PC-9 (cell line): ENCODE measurements at regions not wholly inside any gene's neighbourhood (a gene's known extent, or its start where the extent isn't known, plus 50 kb on each side); places are given as distances from the start of the nearest gene placed in this dataset.

Experiments used
- BruUV-seq: library from RNA; stranded (reverse); fragments of 400-500 nt; replicated peaks from 2 replicates; lab custom pipeline; 2021; lab: Mats Ljungman, UMichigan
- CTCF ChIA-PET: fragments of 300-600 bp; sonication (Branson Sonifier 250); formaldehyde crosslinking; loops from one replicate; lab custom pipeline; 2022; ENCODE audit warnings: antibody characterized with exemption; lab: Charles Lee
- POLR2A ChIA-PET: fragments of 300-600 bp; sonication (Branson Sonifier 250); formaldehyde crosslinking; loops from one replicate; lab custom pipeline; 2022; ENCODE audit warnings: antibody characterized with exemption; ENCODE audit not compliant: unreplicated experiment; lab: Charles Lee
- DNase-seq, 2 experiments: peaks; one replicate each; pipeline versions ENCODE4 v3.0.0 to v3.0.0-alpha.2; 2015 to 2022; ENCODE audit warnings: mixed read lengths in 1 of 2
- H2AFZ ChIP-seq: fragments of 200-600 bp; sonication (generic); 2 replicates; pipeline ENCODE4 v1.8.1; 2017; ENCODE audit warnings: antibody characterized with exemption
- H3F3A ChIP-seq: fragments of 200-600 bp; sonication (generic); 2 replicates; pipeline ENCODE4 v1.8.1; 2017; ENCODE audit warnings: antibody characterized with exemption, mild to moderate bottlenecking, low read depth; ENCODE audit not compliant: insufficient read depth
- H3K27ac ChIP-seq: fragments of 200-600 bp; sonication (generic); 2 replicates; pipeline ENCODE4 v1.6.1; 2016; ENCODE audit warnings: mixed run types
- H3K27me3 ChIP-seq: fragments of 200-600 bp; sonication (generic); 2 replicates; pipeline ENCODE4 v1.6.1; 2016; ENCODE audit warnings: low read depth, mixed run types; ENCODE audit not compliant: insufficient read depth
- H3K36me3 ChIP-seq: fragments of 200-600 bp; sonication (generic); 2 replicates; pipeline ENCODE4 v1.6.1; 2016; ENCODE audit warnings: low read depth, mixed run types
- H3K4me1 ChIP-seq: fragments of 200-600 bp; sonication (generic); replicated peaks from 2 replicates; pipeline ENCODE4 v1.6.1; 2016; ENCODE audit warnings: mixed run types; ENCODE audit not compliant: insufficient read depth
- H3K4me2 ChIP-seq: fragments of 200-600 bp; sonication (generic); 2 replicates; pipeline ENCODE4 v1.6.1; 2017; ENCODE audit warnings: mixed run types
- H3K4me3 ChIP-seq: fragments of 200-600 bp; sonication (generic); 2 replicates; pipeline ENCODE4 v1.6.1; 2016; ENCODE audit warnings: mixed run types
- H3K79me2 ChIP-seq: fragments of 200-600 bp; sonication (generic); 2 replicates; pipeline ENCODE4 v1.6.1; 2017; ENCODE audit warnings: low read depth, mixed run types
- H3K9me2 ChIP-seq: fragments of 200-600 bp; sonication (generic); 2 replicates; pipeline ENCODE4 v1.8.1; 2017; ENCODE audit warnings: mild to moderate bottlenecking; ENCODE audit not compliant: insufficient read depth
- H3K9me3 ChIP-seq: fragments of 200-600 bp; sonication (generic); 2 replicates; pipeline ENCODE4 v1.8.1; 2016; ENCODE audit warnings: low read depth; ENCODE audit not compliant: insufficient read depth
- H4K20me1 ChIP-seq: fragments of 200-600 bp; sonication (generic); 2 replicates; pipeline ENCODE4 v1.8.1; 2017; ENCODE audit not compliant: insufficient read depth
- CTCF ChIP-seq: fragments of 200-600 bp; sonication (generic); conservative IDR thresholded peaks from 2 replicates; pipeline ENCODE4 v1.6.1; 2017; ENCODE audit warnings: mixed run types, antibody characterized with exemption, mild to moderate bottlenecking, moderate library complexity
- EZH2 ChIP-seq: fragments of 200-600 bp; sonication (generic); IDR thresholded peaks from 2 replicates; pipeline ENCODE4 v1.8.0; 2017; ENCODE audit warnings: antibody characterized with exemption, low read depth
- intact Hi-C: fragments of 100-400 bp; cut with micrococcal nuclease; formaldehyde crosslinking; loops from one replicate; pipeline ENCODE4 v1.10.0; 2022; ENCODE audit not compliant: unreplicated experiment

- Histone ChIP-seq H2AFZ (no peak overlapping the region), H3K27ac (no peak overlapping the region), H4K20me1 (no peaks in the 10 kb centered on the region), H3K4me3 (no peak overlapping the region), H3K4me2 (no peak overlapping the region), H3K36me3 (no peaks in the 10 kb centered on the region), H3K27me3 (no peaks in the 10 kb centered on the region), H3F3A (no peaks in the 10 kb centered on the region), H3K9me2 (no peaks in the 10 kb centered on the region), H3K4me1 (no peaks in the 10 kb centered on the region), H3K79me2 (no peaks in the 10 kb centered on the region), H3K9me3 (no peaks in the 10 kb centered on the region)
- ChIA-PET CTCF (no interaction called here), POLR2A (no interaction called here)
- intact Hi-C loops, result no loop called here
- TF ChIP-seq CTCF, result no peak
- no peak for TF ChIP-seq EZH2
- no TSS peak for BruUV-seq
- DNase-seq, result no peak
Observed at GRCh38 chr9:107631788-107632187, 142.2 kb upstream of the KLF4 start.

DNA sequence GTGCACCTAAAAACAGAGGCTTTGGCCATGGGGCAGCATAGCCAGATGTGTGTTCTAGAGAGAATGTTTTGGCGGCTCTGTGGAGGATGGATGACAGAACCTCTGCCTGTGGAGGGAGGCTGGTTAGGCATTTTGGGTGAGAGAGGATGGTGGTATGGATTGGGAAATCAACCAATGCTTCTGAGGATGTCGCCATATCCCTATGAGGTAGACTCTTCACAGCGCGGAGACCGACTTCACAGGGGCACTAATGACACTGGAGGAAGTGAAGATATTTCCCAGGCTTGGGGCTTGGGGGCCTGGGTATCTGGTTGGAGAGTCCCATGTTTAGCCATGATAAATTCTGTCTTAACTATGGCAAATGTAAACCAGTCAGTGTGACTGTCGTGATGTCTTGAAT is 140.6 kb upstream of the KLF4 start:
- Histone ChIP-seq H2AFZ (no peak overlapping the region), H3K27ac (no peak overlapping the region), H3K9me2 (no peaks in the 10 kb centered on the region), H3K9me3 (no peaks in the 10 kb centered on the region), H3K4me3 (no peak overlapping the region), H3K79me2 (no peaks in the 10 kb centered on the region), H3K4me2 (no peak overlapping the region), H3K4me1 (no peaks in the 10 kb centered on the region), H3K36me3 (no peaks in the 10 kb centered on the region), H3F3A (no peaks in the 10 kb centered on the region), H4K20me1 (no peaks in the 10 kb centered on the region), H3K27me3 (no peaks in the 10 kb centered on the region)
- no peak for DNase-seq
- ChIA-PET CTCF (interaction anchor here (0.5 kb wide), 1 partner anchor 140 kb away, joined by 3 read pairs; the partner anchor contains the start of gene KLF4), POLR2A (no interaction called here)
- BruUV-seq, result no TSS peak
- intact Hi-C loops, result no loop called here
- TF ChIP-seq CTCF, result no peak
- TF ChIP-seq EZH2, result no peak

GRCh38 chr9:107628444-107628843 is 138.9 kb upstream of the KLF4 start:
- no TSS peak for BruUV-seq
- no peaks in the 10 kb centered on the region for H3K27me3 ChIP-seq
- H3K36me3 ChIP-seq, result no peaks in the 10 kb centered on the region
- H3K4me2 ChIP-seq, result no peak overlapping the region
- no peaks in the 10 kb centered on the region for H3F3A ChIP-seq
- ChIA-PET POLR2A (no interaction called here), CTCF (no interaction called here)
- H3K9me2 ChIP-seq, result no peaks in the 10 kb centered on the region
- intact Hi-C loops, result no loop called here
- no peaks in the 10 kb centered on the region; the same call in 1 of the 2 replicates for H3K9me3 ChIP-seq
- TF ChIP-seq EZH2 (no peak), CTCF (no peak)
- H4K20me1 ChIP-seq, result no peaks in the 10 kb centered on the region
- no peak for DNase-seq
- no peak overlapping the region for H2AFZ ChIP-seq
- no peak overlapping the region for H3K27ac ChIP-seq
- no peaks in the 10 kb centered on the region for H3K79me2 ChIP-seq
- no peak overlapping the region for H3K4me3 ChIP-seq
- H3K4me1 ChIP-seq, result no peaks in the 10 kb centered on the region
